ENCODE measurements at regions not wholly inside any gene's neighbourhood (a gene's known extent, or its start where the extent isn't known, plus 50 kb on each side); places are given as distances from the start of the nearest gene placed in this dataset.
"Not testable (repeated sequence)": the region's sequence is repeated elsewhere in the genome, so short reads cannot be mapped to it uniquely, and the experiment has no call there.

GRCh38 chr1:10867914-10868598 is 71.6 kb upstream of the CASZ1 start:
- DNase-seq, result no peak

- no peak for DNase-seq
Measured at GRCh38 chr1:10868599-10868965, 72.1 kb upstream of the CASZ1 start.

GRCh38 chr1:10869933-10870332 is 73.5 kb upstream of the CASZ1 start:
- DNase-seq, result no peak

GRCh38 chr1:10870493-10871096 is 74.1 kb upstream of the CASZ1 start:
- DNase-seq, result no peak

DNA sequence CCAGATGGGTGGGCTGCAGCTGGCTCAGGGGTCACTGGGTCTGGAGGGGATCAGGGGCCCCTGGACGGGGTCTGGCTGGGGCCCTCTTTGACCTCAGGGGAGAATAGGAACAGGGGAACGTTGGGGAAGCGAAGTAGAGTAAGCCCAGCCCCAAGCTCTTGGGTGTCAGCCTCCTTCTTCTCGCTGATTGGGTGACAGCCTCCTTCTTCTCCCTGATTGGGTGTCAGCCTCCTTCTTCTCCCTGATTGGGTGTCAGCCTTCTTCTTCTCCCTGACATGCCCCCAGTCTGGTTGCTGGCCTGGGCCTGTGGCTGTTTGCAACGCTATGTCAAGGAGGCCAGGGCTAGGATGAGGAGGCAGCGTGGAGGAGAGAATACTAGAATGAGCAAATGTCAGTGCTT is 76.7 kb upstream of the CASZ1 start:
- no peak for DNase-seq

- no peak for DNase-seq
Measured at GRCh38 chr1:10874351-10874750, 77.9 kb upstream of the CASZ1 start.

DNA sequence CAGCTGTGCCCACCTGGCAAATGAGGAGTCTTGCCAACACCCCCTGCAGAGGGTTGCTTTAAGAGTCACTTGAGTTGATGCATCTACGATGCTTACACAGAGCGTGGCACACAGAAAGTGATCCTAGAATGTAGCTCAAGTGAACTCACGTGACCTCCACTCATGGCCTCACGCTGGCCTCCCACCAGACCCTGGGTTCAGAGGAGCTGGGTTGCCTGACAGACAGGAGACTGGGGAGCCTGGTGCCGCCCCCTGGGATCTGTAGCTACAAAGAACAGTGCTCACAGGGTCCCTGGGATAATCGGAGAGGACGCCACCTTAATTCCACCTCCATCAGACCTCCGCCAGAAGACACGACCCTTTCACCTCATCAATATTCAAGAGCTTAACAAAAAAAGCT is 81.4 kb upstream of the CASZ1 start:
- DNase-seq, result no peak

DNA sequence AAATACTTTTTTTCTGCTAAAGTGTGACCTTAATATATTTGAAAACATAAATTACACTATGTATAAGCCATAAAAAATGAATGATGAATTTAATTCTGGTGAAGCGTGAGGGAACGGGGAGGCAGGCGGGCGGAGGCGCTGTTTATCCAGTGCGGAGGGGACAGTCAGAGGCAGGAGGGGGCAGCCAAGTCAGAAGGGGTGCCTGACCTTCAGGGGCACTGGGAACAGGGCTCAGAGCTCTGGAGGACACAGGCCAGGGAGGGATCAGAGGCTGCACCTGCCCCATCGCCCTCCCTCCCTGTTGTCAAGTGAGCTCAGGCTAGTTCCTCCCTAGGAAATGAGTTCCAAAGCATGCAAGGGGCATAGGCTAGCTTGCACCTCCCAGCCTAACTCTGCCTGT is 82.0 kb upstream of the CASZ1 start:
- DNase-seq, result no peak

DNA sequence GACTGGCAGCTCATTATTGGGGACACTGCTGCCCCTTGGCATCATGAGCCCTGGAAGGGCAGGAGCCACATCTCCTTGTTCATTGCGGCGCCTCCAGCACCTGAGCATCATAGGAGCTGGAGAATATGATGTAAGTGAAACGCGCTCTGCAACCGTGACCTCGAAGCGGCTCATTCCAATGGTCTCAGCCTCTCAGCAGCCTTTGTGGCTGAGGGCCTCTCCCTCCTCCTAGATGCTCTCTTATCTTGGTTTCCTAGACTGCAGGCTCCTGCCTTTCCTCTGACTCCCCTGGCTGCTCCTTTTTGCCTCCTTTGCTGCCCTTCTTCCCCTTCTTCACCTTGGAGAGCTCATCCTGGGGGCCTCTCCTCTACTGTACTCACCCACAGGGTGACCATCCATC is 83.6 kb upstream of the CASZ1 start:
- no peak for DNase-seq

GRCh38 chr1:10881046-10881445 is 84.6 kb upstream of the CASZ1 start:
- DNase-seq, result no peak

- no peak for DNase-seq
Measured at GRCh38 chr1:10882069-10882468, 85.6 kb upstream of the CASZ1 start.

GRCh38 chr1:10887032-10887431 is 90.6 kb upstream of the CASZ1 start:
- DNase-seq, result not testable (repeated sequence)

- no peak for DNase-seq
Measured at GRCh38 chr1:10888291-10888690, 91.8 kb upstream of the CASZ1 start.

- no peak for DNase-seq
Measured at GRCh38 chr1:10888791-10889649, 92.6 kb upstream of the CASZ1 start.

- DNase-seq, result no peak
Measured at GRCh38 chr1:10889650-10890353, 93.4 kb upstream of the CASZ1 start.

GRCh38 chr1:10890491-10891071 is 94.1 kb upstream of the CASZ1 start:
- DNase-seq, result no peak

- no peak for DNase-seq
Measured at GRCh38 chr1:10891091-10891490, 94.6 kb upstream of the CASZ1 start.

GRCh38 chr1:10892138-10893065 is 96.0 kb upstream of the CASZ1 start:
- DNase-seq, result no peak

- no peak for DNase-seq
Measured at GRCh38 chr1:10895621-10896020, 99.2 kb upstream of the CASZ1 start.

- DNase-seq, result no peak
Measured at GRCh38 chr1:10896673-10897072, 100.2 kb upstream of the CASZ1 start.

- DNase-seq, result no peak
Measured at GRCh38 chr1:10897321-10897980, 101.0 kb upstream of the CASZ1 start.

Measured in NCI-H226 (cell line).